GM20000 (cell line): ENCODE measurements at regions not wholly inside any gene's neighbourhood (a gene's known extent, or its start where the extent isn't known, plus 50 kb on each side); places are given as distances from the start of the nearest gene placed in this dataset.

Experiments
- DNase-seq: peaks from one replicate; pipeline ENCODE4 v3.0.0; 2012; ENCODE audit warnings: low spot score
- CTCF ChIP-seq: IDR thresholded peaks from 2 replicates; pipeline ENCODE4 v1.5.1; 2012; ENCODE audit warnings: mild to moderate bottlenecking, control low read depth; ENCODE audit errors: extremely low read depth, missing control alignments

- no peak for DNase-seq
- no peak for TF ChIP-seq CTCF
Measured at GRCh38 chr12:66947119-66947518, 268.2 kb upstream of the GRIP1 start.

- no peak for DNase-seq
- no peak for TF ChIP-seq CTCF
Measured at GRCh38 chr12:66952668-66953067, 273.8 kb upstream of the GRIP1 start.

- DNase-seq: no peak
Measured at GRCh38 chr12:66956300-66956699, 277.4 kb upstream of the GRIP1 start.

GRCh38 chr12:66959276-66959675 lies 280.4 kb upstream of the GRIP1 start:
- DNase-seq: no peak
- no peak for TF ChIP-seq CTCF

More at GRCh38 chr12:66956300-66956699, 277.4 kb upstream of the GRIP1 start:
- no peak for TF ChIP-seq CTCF

- DNase-seq: no peak
- no peak for TF ChIP-seq CTCF
Measured at GRCh38 chr12:66960006-66960405, 281.1 kb upstream of the GRIP1 start.

- TF ChIP-seq CTCF: no peak
- no peak for DNase-seq
Measured at GRCh38 chr12:66960704-66961690, 282.1 kb upstream of the GRIP1 start.

- no peak for TF ChIP-seq CTCF
Measured at GRCh38 chr12:66962290-66962689, 283.4 kb upstream of the GRIP1 start.

More at GRCh38 chr12:66962290-66962689, 283.4 kb upstream of the GRIP1 start:
- no peak for DNase-seq
